BE2C (cell line): ENCODE measurements at regions not wholly inside any gene's neighbourhood (a gene's known extent, or its start where the extent isn't known, plus 50 kb on each side); places are given as distances from the start of the nearest gene placed in this dataset.
"Not testable (repeated sequence)": the region's sequence is repeated elsewhere in the genome, so short reads cannot be mapped to it uniquely, and the experiment has no call there.

Source experiments
- DNase-seq: peaks from one replicate; pipeline ENCODE4 v3.0.0-alpha.2; 2020
- H3K27me3 ChIP-seq: fragments of 250-450 bp; sonication (Bioruptor Pico); 2 replicates; pipeline ENCODE4 v1.5.1; 2020; ENCODE audit warnings: mild to moderate bottlenecking
- H3K36me3 ChIP-seq: fragments of 250-450 bp; sonication (Bioruptor Pico); 2 replicates; pipeline ENCODE4 v1.5.1; 2020; ENCODE audit warnings: mild to moderate bottlenecking
- H3K4me1 ChIP-seq: fragments of 250-450 bp; sonication (Bioruptor Pico); 2 replicates; pipeline ENCODE4 v1.5.1; 2020
- H3K4me3 ChIP-seq: 2 replicates; pipeline ENCODE4 v1.5.1; 2011; ENCODE audit warnings: low read depth, low read length
- H3K9me3 ChIP-seq: fragments of 250-450 bp; sonication (Bioruptor Pico); 2 replicates; pipeline ENCODE4 v1.5.1; 2020
- CTCF ChIP-seq: IDR thresholded peaks from 2 replicates; pipeline ENCODE4 v1.5.1; 2012; ENCODE audit warnings: mild to moderate bottlenecking, low read depth, low read length

- not testable (repeated sequence) for H3K4me3 ChIP-seq, H3K9me3 ChIP-seq, H3K27me3 ChIP-seq, H3K4me1 ChIP-seq, DNase-seq, H3K36me3 ChIP-seq
Observed at GRCh38 chr7:135872861-135873260, 104.3 kb downstream of the MTPN start.

GRCh38 chr7:135862586-135863340 is 114.2 kb upstream of the FAM180A start:
- Histone ChIP-seq H3K36me3 (no peaks in the 10 kb centered on the region), H3K27me3 (no peaks in the 10 kb centered on the region), H3K9me3 (no peaks in the 10 kb centered on the region), H3K4me1 (no peaks in the 10 kb centered on the region), H3K4me3 (no peak overlapping the region)
- TF ChIP-seq CTCF = no peak
- no peak for DNase-seq

- DNase-seq = no peak
- TF ChIP-seq CTCF = no peak
- Histone ChIP-seq H3K9me3 (no peaks in the 10 kb centered on the region), H3K4me3 (no peak overlapping the region), H3K36me3 (no peaks in the 10 kb centered on the region), H3K27me3 (no peaks in the 10 kb centered on the region), H3K4me1 (peaks cover 6% of the 10 kb centered on the region)
Observed at GRCh38 chr7:135859538-135859937, 110.9 kb upstream of the FAM180A start.

- Histone ChIP-seq H3K4me3 (no peak overlapping the region), H3K27me3 (no peaks in the 10 kb centered on the region), H3K9me3 (no peaks in the 10 kb centered on the region), H3K4me1 (peaks cover 6% of the 10 kb centered on the region), H3K36me3 (no peaks in the 10 kb centered on the region)
- no peak for DNase-seq
- no peak for TF ChIP-seq CTCF
Observed at GRCh38 chr7:135858851-135859250, 110.2 kb upstream of the FAM180A start.

- Histone ChIP-seq H3K4me1 (peaks cover 6% of the 10 kb centered on the region), H3K4me3 (no peak overlapping the region), H3K27me3 (no peaks in the 10 kb centered on the region), H3K36me3 (no peaks in the 10 kb centered on the region), H3K9me3 (no peaks in the 10 kb centered on the region)
- no peak for TF ChIP-seq CTCF
- no peak for DNase-seq
Observed at GRCh38 chr7:135858379-135858778, 109.8 kb upstream of the FAM180A start.

GRCh38 chr7:135857519-135858274 is 109.1 kb upstream of the FAM180A start:
- H3K4me1 ChIP-seq = peaks cover 6% of the 10 kb centered on the region
- DNase-seq = no peak
- TF ChIP-seq CTCF = no peak
- H3K36me3 ChIP-seq = no peaks in the 10 kb centered on the region
- no peak overlapping the region for H3K4me3 ChIP-seq
- no peaks in the 10 kb centered on the region for H3K27me3 ChIP-seq
- H3K9me3 ChIP-seq = no peaks in the 10 kb centered on the region
